Activated CD4-positive, alpha-beta T cell treated with anti-CD3 and anti-CD28 coated beads, Interleukin-2, amount 10 ng/mL, durations not matched to agents 24 days and 14 days (primary cell): ENCODE measurements at regions not wholly inside any gene's neighbourhood (a gene's known extent, or its start where the extent isn't known, plus 50 kb on each side); places are given as distances from the start of the nearest gene placed in this dataset.

Experiments used
- DNase-seq: peaks from one replicate; pipeline ENCODE4 v3.0.0; 2022
- H3K27ac Mint-ChIP-seq: one replicate; pipeline ENCODE4 v1.8.0; 2022; ENCODE audit warnings: mild to moderate bottlenecking, mixed read lengths
- H3K27me3 Mint-ChIP-seq: one replicate; pipeline ENCODE4 v1.8.0; 2022; ENCODE audit warnings: mixed read lengths
- H3K36me3 Mint-ChIP-seq: one replicate; pipeline ENCODE4 v1.8.0; 2022; ENCODE audit warnings: low read depth, mild to moderate bottlenecking, mixed read lengths
- H3K4me1 Mint-ChIP-seq: one replicate; pipeline ENCODE4 v1.8.0; 2021; ENCODE audit warnings: mixed read lengths
- H3K4me3 Mint-ChIP-seq: one replicate; pipeline ENCODE4 v1.8.0; 2022; ENCODE audit warnings: mild to moderate bottlenecking, moderate library complexity, mixed read lengths
- H3K9me3 Mint-ChIP-seq: one replicate; pipeline ENCODE4 v1.8.0; 2021; ENCODE audit warnings: mixed read lengths
- intact Hi-C: fragments of 100-400 bp; cut with micrococcal nuclease; formaldehyde crosslinking; loops from one replicate; pipeline ENCODE4 v1.15.1; 2023

GRCh38 chr1:4528590-4528989 lies 125.8 kb upstream of the AJAP1 start:
- no peak overlapping the region for H3K27ac Mint-ChIP-seq
- no peaks in the 10 kb centered on the region for H3K36me3 Mint-ChIP-seq
- H3K27me3 Mint-ChIP-seq, result no peaks in the 10 kb centered on the region
- no peak for DNase-seq
- H3K4me3 Mint-ChIP-seq, result no peak overlapping the region
- intact Hi-C loops, result no loop called here
- H3K9me3 Mint-ChIP-seq, result no peaks in the 10 kb centered on the region
- H3K4me1 Mint-ChIP-seq, result no peaks in the 10 kb centered on the region

GRCh38 chr1:4529446-4530165 lies 124.8 kb upstream of the AJAP1 start:
- intact Hi-C loops, result no loop called here
- Mint-ChIP-seq H3K4me3 (no peak overlapping the region), H3K36me3 (no peaks in the 10 kb centered on the region), H3K4me1 (no peaks in the 10 kb centered on the region), H3K27me3 (no peaks in the 10 kb centered on the region), H3K9me3 (no peaks in the 10 kb centered on the region), H3K27ac (no peak overlapping the region)
- DNase-seq, result no peak

GRCh38 chr1:4530166-4530785 lies 124.1 kb upstream of the AJAP1 start:
- Mint-ChIP-seq H3K27ac (no peak overlapping the region), H3K27me3 (no peaks in the 10 kb centered on the region), H3K4me3 (no peak overlapping the region), H3K36me3 (no peaks in the 10 kb centered on the region), H3K4me1 (no peaks in the 10 kb centered on the region), H3K9me3 (no peaks in the 10 kb centered on the region)
- intact Hi-C loops, result no loop called here
- no peak for DNase-seq

GRCh38 chr1:4531842-4532241 lies 122.6 kb upstream of the AJAP1 start:
- intact Hi-C loops, result no loop called here
- H3K27ac Mint-ChIP-seq, result no peak overlapping the region
- H3K9me3 Mint-ChIP-seq, result no peaks in the 10 kb centered on the region
- H3K27me3 Mint-ChIP-seq, result no peaks in the 10 kb centered on the region
- no peaks in the 10 kb centered on the region for H3K36me3 Mint-ChIP-seq
- no peak for DNase-seq
- H3K4me1 Mint-ChIP-seq, result no peaks in the 10 kb centered on the region
- no peak overlapping the region for H3K4me3 Mint-ChIP-seq

GRCh38 chr1:4532656-4533055 lies 121.8 kb upstream of the AJAP1 start:
- Mint-ChIP-seq H3K4me3 (no peak overlapping the region), H3K9me3 (no peaks in the 10 kb centered on the region), H3K36me3 (no peaks in the 10 kb centered on the region), H3K27me3 (no peaks in the 10 kb centered on the region), H3K4me1 (no peaks in the 10 kb centered on the region), H3K27ac (no peak overlapping the region)
- intact Hi-C loops, result no loop called here
- no peak for DNase-seq

GRCh38 chr1:4546911-4547310 lies 107.5 kb upstream of the AJAP1 start:
- Mint-ChIP-seq H3K4me3 (no peak overlapping the region), H3K36me3 (no peaks in the 10 kb centered on the region), H3K9me3 (no peaks in the 10 kb centered on the region), H3K4me1 (no peaks in the 10 kb centered on the region), H3K27ac (no peak overlapping the region), H3K27me3 (no peaks in the 10 kb centered on the region)
- DNase-seq, result no peak
- intact Hi-C loops, result no loop called here

GRCh38 chr1:4549930-4550329 lies 104.5 kb upstream of the AJAP1 start:
- no peak for DNase-seq
- Mint-ChIP-seq H3K4me1 (no peaks in the 10 kb centered on the region), H3K36me3 (no peaks in the 10 kb centered on the region), H3K27me3 (no peaks in the 10 kb centered on the region), H3K27ac (no peak overlapping the region), H3K9me3 (no peaks in the 10 kb centered on the region), H3K4me3 (no peak overlapping the region)
- intact Hi-C loops, result no loop called here

GRCh38 chr1:4550941-4551340 lies 103.5 kb upstream of the AJAP1 start:
- no peaks in the 10 kb centered on the region for H3K27me3 Mint-ChIP-seq
- no peaks in the 10 kb centered on the region for H3K4me1 Mint-ChIP-seq
- no peak overlapping the region for H3K4me3 Mint-ChIP-seq
- no peak for DNase-seq
- H3K36me3 Mint-ChIP-seq, result no peaks in the 10 kb centered on the region
- intact Hi-C loops, result no loop called here
- no peaks in the 10 kb centered on the region for H3K9me3 Mint-ChIP-seq
- H3K27ac Mint-ChIP-seq, result no peak overlapping the region

GRCh38 chr1:4551706-4552105 lies 102.7 kb upstream of the AJAP1 start:
- intact Hi-C loops, result no loop called here
- no peak overlapping the region for H3K27ac Mint-ChIP-seq
- DNase-seq, result no peak
- no peak overlapping the region for H3K4me3 Mint-ChIP-seq
- H3K36me3 Mint-ChIP-seq, result no peaks in the 10 kb centered on the region
- no peaks in the 10 kb centered on the region for H3K4me1 Mint-ChIP-seq
- no peaks in the 10 kb centered on the region for H3K9me3 Mint-ChIP-seq
- H3K27me3 Mint-ChIP-seq, result no peaks in the 10 kb centered on the region

GRCh38 chr1:4553761-4554160 lies 100.6 kb upstream of the AJAP1 start:
- Mint-ChIP-seq H3K27me3 (no peaks in the 10 kb centered on the region), H3K9me3 (no peaks in the 10 kb centered on the region), H3K36me3 (no peaks in the 10 kb centered on the region), H3K27ac (no peak overlapping the region), H3K4me1 (no peaks in the 10 kb centered on the region), H3K4me3 (no peak overlapping the region)
- no peak for DNase-seq
- intact Hi-C loops, result no loop called here

GRCh38 chr1:4554271-4554865 lies 100.0 kb upstream of the AJAP1 start:
- intact Hi-C loops, result no loop called here
- Mint-ChIP-seq H3K9me3 (no peaks in the 10 kb centered on the region), H3K27me3 (no peaks in the 10 kb centered on the region), H3K4me1 (no peaks in the 10 kb centered on the region), H3K36me3 (no peaks in the 10 kb centered on the region), H3K4me3 (no peak overlapping the region), H3K27ac (no peak overlapping the region)
- no peak for DNase-seq

- H3K4me3 Mint-ChIP-seq, result no peak overlapping the region
- DNase-seq, result no peak
- no peaks in the 10 kb centered on the region for H3K36me3 Mint-ChIP-seq
- intact Hi-C loops, result no loop called here
- H3K4me1 Mint-ChIP-seq, result no peaks in the 10 kb centered on the region
- no peak overlapping the region for H3K27ac Mint-ChIP-seq
- no peaks in the 10 kb centered on the region for H3K9me3 Mint-ChIP-seq
- H3K27me3 Mint-ChIP-seq, result peaks cover 4% of the 10 kb centered on the region
Observed at GRCh38 chr1:4557949-4558348, 96.5 kb upstream of the AJAP1 start.

GRCh38 chr1:4561205-4561604 lies 93.2 kb upstream of the AJAP1 start:
- Mint-ChIP-seq H3K9me3 (no peaks in the 10 kb centered on the region), H3K27me3 (peaks cover 4% of the 10 kb centered on the region)
- intact Hi-C loops, result no loop called here

GRCh38 chr1:4562321-4562720 lies 92.1 kb upstream of the AJAP1 start:
- Mint-ChIP-seq H3K4me1 (no peaks in the 10 kb centered on the region), H3K27me3 (peaks cover 4% of the 10 kb centered on the region), H3K27ac (no peak overlapping the region), H3K4me3 (no peak overlapping the region), H3K36me3 (no peaks in the 10 kb centered on the region), H3K9me3 (no peaks in the 10 kb centered on the region)
- intact Hi-C loops, result no loop called here
- DNase-seq, result no peak

More at GRCh38 chr1:4561205-4561604, 93.2 kb upstream of the AJAP1 start:
- no peak for DNase-seq
- no peaks in the 10 kb centered on the region for H3K36me3 Mint-ChIP-seq
- H3K4me3 Mint-ChIP-seq, result no peak overlapping the region
- no peak overlapping the region for H3K27ac Mint-ChIP-seq
- H3K4me1 Mint-ChIP-seq, result no peaks in the 10 kb centered on the region
